T-helper 17 cell (primary cell): ENCODE measurements at regions not wholly inside any gene's neighbourhood (a gene's known extent, or its start where the extent isn't known, plus 50 kb on each side); places are given as distances from the start of the nearest gene placed in this dataset.

Experiments
- ATAC-seq: fragments of 150-1000 bp; cut with Tn5 transposase; 2 replicates; pipeline ENCODE4 v1.10.0; 2021; ENCODE audit warnings: mild to moderate bottlenecking, moderate library complexity
- DNase-seq, 3 donors: peaks; one replicate each; pipeline versions ENCODE4 v3.0.0 to v3.0.0-alpha.2; 2020 to 2021
- H3K9me3 ChIP-seq: one replicate; pipeline ENCODE4 v1.7.0; 2013; ENCODE audit warnings: low read length, mild to moderate bottlenecking; ENCODE audit not compliant: control insufficient read depth, poor library complexity, severe bottlenecking
- H3K27ac Mint-ChIP-seq: one replicate; pipeline ENCODE4 v1.8.0; 2022; ENCODE audit warnings: mild to moderate bottlenecking, moderate library complexity, mixed read lengths
- H3K27me3 Mint-ChIP-seq: one replicate; pipeline ENCODE4 v1.8.0; 2022; ENCODE audit warnings: mixed read lengths
- H3K36me3 Mint-ChIP-seq: one replicate; pipeline ENCODE4 v1.8.0; 2022; ENCODE audit warnings: low read depth, mixed read lengths
- H3K4me1 Mint-ChIP-seq: one replicate; pipeline ENCODE4 v1.8.0; 2022; ENCODE audit warnings: mild to moderate bottlenecking, mixed read lengths
- H3K4me3 Mint-ChIP-seq: one replicate; pipeline ENCODE4 v1.8.0; 2022; ENCODE audit warnings: mild to moderate bottlenecking, moderate library complexity, mixed read lengths

DNA sequence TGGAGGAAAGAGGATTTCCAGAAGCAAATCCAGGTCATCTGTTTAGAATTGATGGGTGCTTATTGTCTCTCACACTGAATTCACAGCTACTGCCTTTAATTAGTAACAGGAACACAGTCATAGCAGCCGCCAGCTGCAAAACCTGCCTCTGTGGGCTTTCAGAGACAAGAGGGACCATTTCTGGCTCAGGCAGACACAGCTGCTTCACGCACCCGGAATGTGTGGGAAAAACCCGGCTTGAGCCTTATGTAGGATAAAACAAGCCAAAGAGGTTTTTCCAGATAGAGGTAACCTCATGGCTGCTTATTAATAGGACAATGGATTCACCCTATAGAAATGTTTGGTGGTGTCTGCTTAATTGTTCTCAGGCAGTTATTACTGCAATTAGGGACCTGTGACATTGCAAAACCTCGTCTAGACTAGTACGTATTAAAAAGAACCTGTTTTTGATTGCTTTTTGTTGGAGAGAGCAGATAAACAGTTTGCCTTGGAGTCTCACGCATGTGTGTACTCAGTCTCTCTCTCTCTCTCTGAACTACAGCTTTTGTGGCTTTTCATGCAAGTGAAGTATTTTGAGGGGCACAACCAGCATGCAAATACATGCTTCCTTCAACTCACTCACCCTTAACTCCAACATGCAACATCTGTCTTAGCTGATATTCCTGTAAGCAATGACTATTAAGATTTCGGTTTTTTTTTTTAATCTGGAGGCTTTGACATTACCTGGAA is 302.7 kb downstream of the PLK2 start:
- Mint-ChIP-seq H3K27ac (no peak overlapping the region), H3K36me3 (no peaks in the 10 kb centered on the region), H3K4me3 (no peak overlapping the region), H3K27me3 (peaks cover 11% of the 10 kb centered on the region), H3K4me1 (peaks cover 4% of the 10 kb centered on the region)
- H3K9me3 ChIP-seq, result no peaks in the 10 kb centered on the region
- no peak for ATAC-seq
- no peak for DNase-seq

DNA sequence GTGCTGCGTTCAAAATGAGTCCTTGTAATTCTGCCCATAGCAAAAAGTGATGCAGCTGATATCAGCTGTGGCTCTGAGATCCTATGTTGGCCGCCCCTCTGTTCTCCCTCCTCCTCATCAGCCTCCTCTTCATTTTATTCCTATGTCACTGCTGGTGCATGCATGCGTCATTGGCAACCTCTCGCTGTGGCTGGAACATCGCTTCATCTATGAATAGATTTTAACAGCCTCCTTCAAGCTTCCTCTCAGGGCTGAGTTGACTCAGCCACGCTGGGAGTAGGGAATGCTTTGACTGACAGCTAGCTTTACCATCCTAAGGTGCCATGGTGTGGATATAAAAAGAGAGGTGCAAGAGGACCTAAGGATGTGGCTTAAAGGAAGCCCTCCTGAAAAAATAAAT is 303.5 kb downstream of the PLK2 start:
- ATAC-seq (no peak), DNase-seq (no peak)
- Mint-ChIP-seq H3K27ac (no peak overlapping the region), H3K4me3 (no peak overlapping the region), H3K27me3 (peaks cover 11% of the 10 kb centered on the region), H3K4me1 (peaks cover 4% of the 10 kb centered on the region), H3K36me3 (no peaks in the 10 kb centered on the region)
- no peaks in the 10 kb centered on the region for H3K9me3 ChIP-seq

DNA sequence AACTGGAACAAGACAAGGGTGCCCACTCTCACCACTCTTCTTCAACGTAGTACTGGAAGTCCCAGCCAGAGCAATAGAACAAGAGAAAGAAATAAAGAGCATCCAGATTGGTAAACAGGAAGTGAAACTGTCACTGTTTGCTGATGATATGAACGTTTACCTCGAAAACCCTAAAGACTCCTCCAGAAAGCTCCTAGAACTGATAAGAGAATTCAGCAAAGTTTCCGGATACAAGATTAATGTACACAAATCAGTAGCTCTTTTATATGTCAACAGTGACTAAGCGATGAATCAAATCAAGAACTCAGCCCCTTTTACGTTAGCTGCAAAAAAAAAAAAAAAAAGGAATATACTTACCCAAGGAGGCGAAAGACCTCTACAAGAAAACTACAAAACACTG is 306.6 kb downstream of the PLK2 start:
- DNase-seq, result no peak
- Mint-ChIP-seq H3K27ac (no peak overlapping the region), H3K27me3 (peaks cover 20% of the 10 kb centered on the region), H3K4me1 (peaks cover 4% of the 10 kb centered on the region), H3K4me3 (no peak overlapping the region), H3K36me3 (no peaks in the 10 kb centered on the region)
- no peak for ATAC-seq
- H3K9me3 ChIP-seq, result no peaks in the 10 kb centered on the region

DNA sequence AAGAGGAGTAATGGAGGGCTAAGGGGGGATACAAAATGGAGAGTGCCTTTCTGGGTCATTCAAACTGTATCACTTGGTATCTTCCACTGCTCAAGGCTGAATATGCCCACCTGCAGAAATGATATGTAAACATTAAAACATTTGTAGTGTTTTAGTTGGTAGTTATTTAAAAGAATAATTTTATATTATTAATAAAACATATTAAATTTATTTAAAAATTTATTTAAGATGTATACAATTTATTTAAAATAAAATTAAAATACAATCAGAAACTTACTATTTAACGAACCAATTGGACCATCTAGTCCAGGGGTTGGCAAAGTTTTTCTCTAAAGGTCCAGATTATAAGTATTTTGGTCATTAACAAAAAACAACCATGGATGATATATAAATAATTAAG is 308.5 kb downstream of the PLK2 start:
- no peaks in the 10 kb centered on the region for H3K36me3 Mint-ChIP-seq
- DNase-seq, result no peak
- no peak for ATAC-seq
- peaks cover 24% of the 10 kb centered on the region for H3K27me3 Mint-ChIP-seq
- H3K9me3 ChIP-seq, result no peaks in the 10 kb centered on the region
- no peak overlapping the region for H3K4me3 Mint-ChIP-seq
- no peak overlapping the region for H3K27ac Mint-ChIP-seq
- H3K4me1 Mint-ChIP-seq, result peaks cover 2% of the 10 kb centered on the region

DNA sequence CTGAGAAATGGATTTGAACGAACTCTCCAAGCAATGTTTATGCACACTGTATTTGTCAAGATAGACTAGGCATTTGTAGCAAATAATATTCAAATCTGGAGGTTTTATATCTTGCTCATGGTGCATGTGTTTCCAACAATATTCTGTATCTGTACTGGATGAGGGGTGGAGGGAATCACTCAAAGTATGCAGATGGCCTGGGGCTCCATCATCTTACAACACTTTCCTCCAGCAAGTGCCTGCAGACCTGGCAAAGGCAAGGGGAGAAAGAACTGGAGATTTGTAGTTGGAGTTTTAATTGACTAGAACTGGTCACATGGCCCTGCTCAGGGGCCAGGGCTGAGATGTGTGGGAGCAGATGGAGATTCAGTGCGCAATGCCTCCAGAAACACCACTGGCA is 309.0 kb downstream of the PLK2 start:
- no peaks in the 10 kb centered on the region for H3K9me3 ChIP-seq
- DNase-seq, result no peak
- Mint-ChIP-seq H3K27me3 (peaks cover 22% of the 10 kb centered on the region), H3K4me1 (no peaks in the 10 kb centered on the region), H3K36me3 (no peaks in the 10 kb centered on the region), H3K27ac (no peak overlapping the region), H3K4me3 (no peak overlapping the region)
- ATAC-seq, result no peak

DNA sequence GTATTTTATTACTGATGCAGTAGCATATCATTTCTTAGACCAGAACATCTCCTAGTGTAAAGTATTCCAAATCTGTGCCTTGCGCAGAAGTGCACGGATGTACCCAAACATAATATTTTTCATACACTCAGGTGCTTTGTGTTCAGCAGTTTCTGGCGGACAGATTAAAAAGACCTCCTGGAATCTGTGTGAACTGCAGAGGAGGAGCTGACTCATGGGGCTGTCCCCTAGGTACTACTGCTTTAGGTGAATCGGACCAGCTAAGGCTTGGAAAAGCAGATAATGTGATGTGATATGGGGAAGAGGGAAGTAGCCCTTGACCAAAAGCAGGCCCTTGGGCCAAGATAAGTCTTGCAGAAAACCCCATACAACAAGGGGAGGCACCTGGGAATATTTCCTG is 310.1 kb downstream of the PLK2 start:
- Mint-ChIP-seq H3K4me1 (no peaks in the 10 kb centered on the region), H3K27ac (no peak overlapping the region), H3K4me3 (no peak overlapping the region), H3K27me3 (peaks cover 22% of the 10 kb centered on the region), H3K36me3 (no peaks in the 10 kb centered on the region)
- no peaks in the 10 kb centered on the region for H3K9me3 ChIP-seq
- DNase-seq, result no peak
- no peak for ATAC-seq

DNA sequence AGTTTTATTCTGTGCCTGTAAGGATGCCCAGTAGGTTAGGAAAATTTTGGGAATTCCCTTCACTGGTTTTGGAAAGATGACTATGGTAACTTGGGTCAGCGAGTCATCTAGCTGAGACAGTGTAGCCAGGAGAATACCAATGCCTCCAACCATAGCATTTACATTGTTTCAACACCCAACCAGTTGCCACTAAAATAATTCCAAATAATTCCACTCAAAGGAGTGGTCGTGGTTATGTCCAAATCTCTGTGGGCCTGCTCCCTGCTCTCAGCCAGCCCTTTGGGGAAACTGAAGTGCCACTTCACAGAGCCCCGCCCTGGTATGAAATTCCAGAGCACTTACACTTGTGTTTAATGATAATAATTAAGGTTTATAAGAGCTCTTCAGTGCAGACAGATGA is 310.5 kb downstream of the PLK2 start:
- ATAC-seq, result no peak
- Mint-ChIP-seq H3K36me3 (no peaks in the 10 kb centered on the region), H3K27me3 (peaks cover 22% of the 10 kb centered on the region), H3K27ac (no peak overlapping the region), H3K4me3 (no peak overlapping the region), H3K4me1 (no peaks in the 10 kb centered on the region)
- no peak for DNase-seq
- H3K9me3 ChIP-seq, result no peaks in the 10 kb centered on the region

DNA sequence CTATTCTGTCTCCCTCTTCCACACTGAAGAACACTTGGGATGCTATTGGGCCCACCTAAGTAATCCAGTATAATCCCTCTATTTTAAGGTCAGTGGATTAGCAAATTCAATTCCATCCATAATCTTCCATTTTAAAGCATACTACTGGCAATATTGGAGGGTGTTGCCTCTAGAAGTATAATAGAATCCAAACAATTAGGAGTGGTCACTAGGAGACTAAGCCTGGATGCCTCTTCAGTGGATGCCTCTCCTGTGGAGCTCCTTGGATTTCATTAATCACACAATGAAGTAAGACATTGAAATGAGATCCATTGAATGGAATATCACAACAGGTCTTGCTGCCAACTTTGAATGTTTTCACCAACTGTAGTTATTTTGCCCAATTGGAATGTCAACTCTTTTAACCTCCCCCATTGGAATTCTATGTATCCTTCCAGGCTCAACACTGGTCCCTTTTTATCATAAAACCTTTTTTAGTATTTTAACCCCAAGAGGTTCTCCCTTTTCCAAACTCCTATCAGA is 311.6 kb downstream of the PLK2 start:
- no peak overlapping the region for H3K27ac Mint-ChIP-seq
- H3K36me3 Mint-ChIP-seq, result no peaks in the 10 kb centered on the region
- DNase-seq (no peak), ATAC-seq (no peak)
- no peak overlapping the region for H3K4me3 Mint-ChIP-seq
- peaks cover 30% of the 10 kb centered on the region for H3K27me3 Mint-ChIP-seq
- no peaks in the 10 kb centered on the region for H3K9me3 ChIP-seq
- H3K4me1 Mint-ChIP-seq, result no peaks in the 10 kb centered on the region

DNA sequence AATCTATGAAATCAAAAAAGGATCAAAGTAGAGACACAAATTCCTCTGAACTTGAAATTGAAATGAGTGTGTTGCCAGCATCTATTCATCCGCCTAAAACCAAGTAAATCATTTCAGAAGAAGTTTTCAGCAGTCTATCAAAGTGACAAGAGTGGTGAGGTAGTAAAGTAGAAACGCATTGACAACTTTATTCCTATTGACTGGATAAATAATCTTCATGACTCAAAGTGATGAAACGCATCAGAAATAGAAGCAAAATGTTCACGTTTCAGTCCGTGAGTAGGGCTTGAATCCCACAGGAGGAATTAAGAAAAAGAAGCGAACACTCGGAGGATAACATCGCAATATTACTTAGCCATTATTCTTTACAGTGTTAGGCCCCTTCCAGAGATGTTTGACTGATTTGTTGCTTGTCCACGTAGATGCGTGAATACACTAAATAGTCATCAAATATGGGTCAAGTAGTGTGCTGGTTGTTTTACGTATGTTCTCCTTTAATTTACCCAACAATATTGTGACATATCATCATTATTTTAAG is 314.4 kb downstream of the PLK2 start:
- no peaks in the 10 kb centered on the region for H3K36me3 Mint-ChIP-seq
- peaks cover 28% of the 10 kb centered on the region for H3K27me3 Mint-ChIP-seq
- DNase-seq, result no peak
- no peaks in the 10 kb centered on the region for H3K4me1 Mint-ChIP-seq
- H3K9me3 ChIP-seq, result no peaks in the 10 kb centered on the region
- no peak overlapping the region for H3K27ac Mint-ChIP-seq
- H3K4me3 Mint-ChIP-seq, result no peak overlapping the region
- no peak for ATAC-seq

DNA sequence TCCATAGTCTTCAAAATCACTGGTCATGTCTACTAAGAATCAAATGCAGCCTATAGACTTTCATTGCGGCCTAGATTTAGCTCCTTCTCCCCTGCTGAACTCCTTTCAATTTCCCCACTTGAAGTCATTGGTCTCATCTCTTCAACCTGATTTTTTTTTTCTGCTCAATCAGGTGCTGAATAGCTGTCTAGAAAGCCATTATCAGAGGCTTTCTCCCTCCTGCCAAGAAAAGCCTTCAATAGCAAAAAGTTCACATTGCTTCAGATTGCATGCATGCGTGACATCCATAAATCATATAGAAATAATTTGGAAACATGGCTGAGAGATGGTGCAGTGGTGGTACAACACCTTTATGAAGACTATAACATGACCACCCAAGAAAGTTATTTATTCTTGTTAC is 316.2 kb downstream of the PLK2 start:
- Mint-ChIP-seq H3K4me1 (no peaks in the 10 kb centered on the region), H3K36me3 (no peaks in the 10 kb centered on the region), H3K27ac (no peak overlapping the region), H3K27me3 (peaks cover 24% of the 10 kb centered on the region), H3K4me3 (no peak overlapping the region)
- DNase-seq (no peak), ATAC-seq (no peak)
- H3K9me3 ChIP-seq, result no peaks in the 10 kb centered on the region

DNA sequence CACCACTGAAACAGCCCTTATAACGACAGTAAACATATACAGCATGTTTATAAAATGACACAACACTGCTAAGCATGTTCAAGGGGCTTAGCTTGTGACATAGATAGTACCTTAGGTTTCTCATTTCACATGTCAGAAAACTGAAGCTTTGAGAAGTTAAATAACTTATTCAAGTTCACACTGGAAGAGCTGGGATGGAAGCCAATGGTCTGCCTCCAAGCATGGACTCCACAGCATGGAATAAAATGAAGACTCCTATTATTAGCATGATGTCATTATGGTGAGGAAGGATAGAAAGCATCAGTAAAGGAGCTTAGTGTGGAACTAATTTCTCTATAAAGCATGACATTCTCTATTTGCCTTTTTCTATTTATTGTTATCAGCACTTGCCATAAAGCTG is 316.7 kb downstream of the PLK2 start:
- no peaks in the 10 kb centered on the region for H3K9me3 ChIP-seq
- Mint-ChIP-seq H3K4me1 (no peaks in the 10 kb centered on the region), H3K4me3 (no peak overlapping the region), H3K27me3 (peaks cover 20% of the 10 kb centered on the region), H3K36me3 (no peaks in the 10 kb centered on the region), H3K27ac (no peak overlapping the region)
- DNase-seq (no peak), ATAC-seq (no peak)

DNA sequence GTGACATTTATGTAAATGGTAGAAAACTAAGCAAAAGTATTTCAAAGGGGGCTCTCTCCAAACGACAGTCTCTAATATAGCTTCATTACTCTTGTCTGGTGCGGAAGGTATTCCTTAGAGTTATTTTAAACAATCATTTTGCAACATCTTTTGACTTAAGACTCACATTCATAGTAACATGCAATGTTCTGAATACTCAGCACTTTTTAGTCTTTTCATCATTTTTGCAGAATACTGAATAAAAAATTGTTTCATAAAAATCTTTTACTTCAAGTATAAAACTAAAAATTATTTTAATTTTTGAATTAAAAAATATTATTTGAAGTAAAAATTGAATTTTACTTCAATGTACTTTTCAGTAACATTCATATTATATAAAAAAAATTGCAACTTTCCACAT is 321.1 kb downstream of the PLK2 start:
- H3K27ac Mint-ChIP-seq, result no peak overlapping the region
- no peak for ATAC-seq

DNA sequence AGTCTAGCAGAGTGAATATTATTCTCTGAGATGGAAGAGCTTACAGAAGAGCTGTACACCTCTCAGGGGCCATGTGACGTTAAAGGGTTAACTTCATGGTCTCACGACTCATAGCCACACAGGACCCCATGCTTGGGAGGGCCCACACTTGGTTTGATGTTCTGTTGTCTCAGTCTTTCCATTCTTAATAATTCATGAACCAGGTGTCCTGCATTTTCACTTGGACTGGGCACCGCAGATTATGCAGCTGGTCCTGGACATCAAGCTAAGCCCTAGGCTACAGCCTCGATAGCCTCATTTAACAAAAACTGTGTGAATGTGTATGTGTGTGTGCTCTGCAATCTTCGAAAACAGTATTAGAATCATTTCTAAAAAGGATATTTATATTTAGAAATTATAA is 323.5 kb downstream of the PLK2 start:
- Mint-ChIP-seq H3K4me1 (no peaks in the 10 kb centered on the region), H3K4me3 (no peak overlapping the region), H3K27ac (no peak overlapping the region), H3K36me3 (no peaks in the 10 kb centered on the region), H3K27me3 (peaks cover 20% of the 10 kb centered on the region)
- no peaks in the 10 kb centered on the region for H3K9me3 ChIP-seq
- ATAC-seq (no peak), DNase-seq (no peak)

More for the DNA sequence above, 321.1 kb downstream of the PLK2 start:
- H3K36me3 Mint-ChIP-seq, result no peaks in the 10 kb centered on the region
- no peak for DNase-seq
- no peaks in the 10 kb centered on the region for H3K4me1 Mint-ChIP-seq
- H3K4me3 Mint-ChIP-seq, result no peak overlapping the region
- H3K27me3 Mint-ChIP-seq, result peaks cover 20% of the 10 kb centered on the region
- H3K9me3 ChIP-seq, result no peaks in the 10 kb centered on the region
